ENCODE measurements at regions not wholly inside any gene's neighbourhood (a gene's known extent, or its start where the extent isn't known, plus 50 kb on each side); places are given as distances from the start of the nearest gene placed in this dataset.

GRCh38 chr3:106371971-106372805 lies 503.4 kb upstream of the CBLB start:
- no peak for DNase-seq (ENCODE audit: extremely low read depth in 1 of 2, low read depth in 1 of 2)

- no peak for DNase-seq (ENCODE audit: extremely low read depth in 1 of 2, low read depth in 1 of 2)
Measured at GRCh38 chr3:106372806-106373190, 504.0 kb upstream of the CBLB start.

GRCh38 chr3:106376016-106376570 lies 507.3 kb upstream of the CBLB start:
- DNase-seq (ENCODE audit: extremely low read depth in 1 of 2, low read depth in 1 of 2) = no peak

GRCh38 chr3:106379251-106379750 lies 510.5 kb upstream of the CBLB start:
- DNase-seq (ENCODE audit: extremely low read depth in 1 of 2, low read depth in 1 of 2) = no peak

- DNase-seq (ENCODE audit: extremely low read depth in 1 of 2, low read depth in 1 of 2) = no peak
Measured at GRCh38 chr3:106380232-106380631, 511.4 kb upstream of the CBLB start.

GRCh38 chr3:106381286-106381938 lies 512.6 kb upstream of the CBLB start:
- no peak for DNase-seq (ENCODE audit: extremely low read depth in 1 of 2, low read depth in 1 of 2)

GRCh38 chr3:106381939-106382335 lies 513.1 kb upstream of the CBLB start:
- no peak for DNase-seq (ENCODE audit: extremely low read depth in 1 of 2, low read depth in 1 of 2)

GRCh38 chr3:106386050-106386449 lies 517.2 kb upstream of the CBLB start:
- DNase-seq (ENCODE audit: extremely low read depth in 1 of 2, low read depth in 1 of 2) = no peak

GRCh38 chr3:106392915-106393314 lies 524.1 kb upstream of the CBLB start:
- no peak for DNase-seq (ENCODE audit: extremely low read depth in 1 of 2, low read depth in 1 of 2)

- no peak for DNase-seq (ENCODE audit: extremely low read depth in 1 of 2, low read depth in 1 of 2)
Measured at GRCh38 chr3:106397006-106397405, 528.2 kb upstream of the CBLB start.

- no peak for DNase-seq (ENCODE audit: extremely low read depth in 1 of 2, low read depth in 1 of 2)
Measured at GRCh38 chr3:106398891-106399600, 530.2 kb upstream of the CBLB start.

GRCh38 chr3:106399761-106400160 lies 530.9 kb upstream of the CBLB start:
- DNase-seq (ENCODE audit: extremely low read depth in 1 of 2, low read depth in 1 of 2) = no peak

GRCh38 chr3:106401666-106402490 lies 533.1 kb upstream of the CBLB start:
- DNase-seq (ENCODE audit: extremely low read depth in 1 of 2, low read depth in 1 of 2) = no peak

GRCh38 chr3:106403371-106404145 lies 534.7 kb upstream of the CBLB start:
- DNase-seq (ENCODE audit: extremely low read depth in 1 of 2, low read depth in 1 of 2) = no peak

- DNase-seq (ENCODE audit: extremely low read depth in 1 of 2, low read depth in 1 of 2) = no peak
Measured at GRCh38 chr3:106413683-106414082, 544.9 kb upstream of the CBLB start.

- DNase-seq (ENCODE audit: extremely low read depth in 1 of 2, low read depth in 1 of 2) = no peak
Measured at GRCh38 chr3:106420628-106421027, 551.8 kb upstream of the CBLB start.

GRCh38 chr3:106421426-106421825 lies 552.6 kb upstream of the CBLB start:
- DNase-seq (ENCODE audit: extremely low read depth in 1 of 2, low read depth in 1 of 2) = no peak

- DNase-seq (ENCODE audit: extremely low read depth in 1 of 2, low read depth in 1 of 2) = no peak
Measured at GRCh38 chr3:106421909-106422308, 553.1 kb upstream of the CBLB start.

GRCh38 chr3:106423321-106424225 lies 554.8 kb upstream of the CBLB start:
- no peak for DNase-seq (ENCODE audit: extremely low read depth in 1 of 2, low read depth in 1 of 2)
